Ishikawa (cell line): ENCODE measurements at regions not wholly inside any gene's neighbourhood (a gene's known extent, or its start where the extent isn't known, plus 50 kb on each side); places are given as distances from the start of the nearest gene placed in this dataset.

Experiments used
- CEBPB ChIP-seq: IDR thresholded peaks from 2 replicates; pipeline ENCODE4 v1.6.1; 2012
- EGR1 ChIP-seq: IDR thresholded peaks from 2 replicates; pipeline ENCODE4 v1.6.1; 2012
- EP300 ChIP-seq: IDR thresholded peaks from 2 replicates; pipeline ENCODE4 v1.6.1; 2012; ENCODE audit warnings: borderline replicate concordance
- NFIC ChIP-seq: IDR thresholded peaks from 2 replicates; pipeline ENCODE4 v1.6.1; 2012
- REST ChIP-seq: IDR thresholded peaks from 2 replicates; pipeline ENCODE4 v1.6.1; 2012; ENCODE audit warnings: low read depth, mild to moderate bottlenecking
- TAF1 ChIP-seq: IDR thresholded peaks from 2 replicates; pipeline ENCODE4 v1.6.1; 2012; ENCODE audit warnings: low read depth, mild to moderate bottlenecking
- TEAD4 ChIP-seq: IDR thresholded peaks from 2 replicates; pipeline ENCODE4 v1.6.1; 2012

GRCh38 chr5:43855452-43855851 lies 252.5 kb downstream of the NNT start:
- TF ChIP-seq TEAD4 (no peak), REST (no peak), EP300 (no peak), NFIC (no peak), CEBPB (no peak), EGR1 (no peak), TAF1 (no peak)
